ENCODE measurements at regions not wholly inside any gene's neighbourhood (a gene's known extent, or its start where the extent isn't known, plus 50 kb on each side); places are given as distances from the start of the nearest gene placed in this dataset.

- TF ChIP-seq EZH2 (IDR thresholded peaks at IDR 0.05; ENCODE audit: low read length, unreplicated experiment) (no peak), CTCF (conservative IDR thresholded peaks at IDR 0.05; ENCODE audit: low read depth, low read length) (no peak)
Observed at GRCh38 chr4:133464311-133464710, 315.2 kb downstream of the PCDH10 start.

All from PC-3 (cell line).